ENCODE measurements at regions not wholly inside any gene's neighbourhood (a gene's known extent, or its start where the extent isn't known, plus 50 kb on each side); places are given as distances from the start of the nearest gene placed in this dataset.

DNA sequence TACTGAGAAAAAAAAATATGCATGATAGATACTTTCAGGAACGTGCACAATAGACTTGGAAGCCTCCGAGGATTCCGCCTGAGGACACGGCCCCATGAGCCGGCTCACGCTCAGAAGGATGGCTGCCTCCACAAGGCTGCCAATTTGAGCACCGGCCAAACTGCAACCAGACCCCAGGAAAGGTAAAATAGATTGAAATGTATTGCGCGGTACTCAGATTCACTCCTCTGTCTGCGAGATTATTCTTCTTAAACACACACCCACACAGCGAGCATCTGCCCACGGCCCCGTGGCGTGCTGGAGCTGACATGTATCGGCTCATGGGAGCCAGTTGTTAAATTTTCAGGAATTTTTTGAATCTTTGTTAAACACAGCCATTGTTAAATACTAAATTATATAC lies 653.2 kb upstream of the MKI67 start:
- no peak for DNase-seq

DNA sequence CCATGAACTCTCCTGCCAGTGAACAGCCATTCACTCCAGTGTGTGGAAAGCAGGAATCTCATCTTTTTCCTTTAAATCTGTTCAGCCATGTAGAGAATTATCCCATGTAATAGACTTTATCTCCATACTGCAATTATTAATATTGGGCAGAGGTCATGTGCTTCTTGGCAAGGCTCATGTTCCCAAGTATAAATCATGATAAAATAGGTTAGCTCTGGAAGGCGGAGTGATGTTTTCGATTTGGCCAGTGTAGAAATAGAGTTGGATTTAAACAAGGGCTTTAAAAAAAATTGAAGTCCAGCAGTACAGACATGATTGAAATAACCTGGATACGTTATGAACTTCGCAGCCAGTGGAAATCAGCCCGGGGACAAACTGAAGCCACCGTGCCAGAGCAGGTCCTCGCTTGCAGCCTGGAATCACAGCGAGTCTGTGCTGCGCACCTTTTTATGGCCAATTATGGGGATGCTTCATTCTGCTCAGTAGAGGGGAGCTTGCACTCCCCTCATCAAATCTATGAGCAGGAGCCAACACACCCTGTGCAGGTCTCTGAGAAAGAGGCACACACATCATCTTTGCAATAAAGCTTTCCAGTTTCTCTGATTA lies 654.0 kb upstream of the MKI67 start:
- DNase-seq, result no peak

DNA sequence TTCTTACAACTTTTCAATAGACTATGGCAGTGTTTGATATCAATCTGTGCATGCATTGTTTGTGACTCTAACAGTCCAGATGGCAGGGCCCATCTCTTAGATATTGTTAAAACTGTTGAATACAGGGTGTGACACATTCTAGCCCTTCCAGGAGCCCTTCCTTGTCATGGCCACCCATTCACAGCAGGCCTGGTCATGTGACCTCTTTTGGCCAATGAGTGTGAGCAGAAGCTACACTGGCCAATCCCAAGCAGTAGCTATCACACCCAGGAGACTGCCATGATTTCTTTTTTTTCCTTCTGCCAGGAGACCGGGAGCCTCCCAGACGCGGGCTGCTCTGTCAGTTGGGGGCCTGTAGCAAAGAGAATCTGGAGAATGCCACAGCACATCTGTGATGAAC lies 655.4 kb upstream of the MKI67 start:
- DNase-seq, result no peak

DNA sequence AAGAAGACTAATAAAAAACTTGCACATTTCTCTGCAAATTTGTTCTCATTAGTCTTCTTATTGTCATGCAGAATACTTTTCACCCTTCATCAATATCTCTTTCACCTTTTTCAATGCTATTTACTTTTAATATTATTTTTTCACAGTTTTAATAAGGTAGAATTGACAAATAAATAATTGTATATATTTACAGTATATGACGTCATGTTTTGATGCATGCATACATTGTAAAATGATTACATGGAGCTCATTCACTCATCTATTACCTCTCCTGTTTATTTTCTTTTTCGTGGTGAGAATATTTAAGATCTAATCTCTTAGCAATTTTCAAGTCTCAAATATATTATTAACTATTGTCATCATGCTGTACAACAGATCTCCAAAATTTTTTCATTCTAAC lies 658.2 kb upstream of the MKI67 start:
- no peak for DNase-seq

DNA sequence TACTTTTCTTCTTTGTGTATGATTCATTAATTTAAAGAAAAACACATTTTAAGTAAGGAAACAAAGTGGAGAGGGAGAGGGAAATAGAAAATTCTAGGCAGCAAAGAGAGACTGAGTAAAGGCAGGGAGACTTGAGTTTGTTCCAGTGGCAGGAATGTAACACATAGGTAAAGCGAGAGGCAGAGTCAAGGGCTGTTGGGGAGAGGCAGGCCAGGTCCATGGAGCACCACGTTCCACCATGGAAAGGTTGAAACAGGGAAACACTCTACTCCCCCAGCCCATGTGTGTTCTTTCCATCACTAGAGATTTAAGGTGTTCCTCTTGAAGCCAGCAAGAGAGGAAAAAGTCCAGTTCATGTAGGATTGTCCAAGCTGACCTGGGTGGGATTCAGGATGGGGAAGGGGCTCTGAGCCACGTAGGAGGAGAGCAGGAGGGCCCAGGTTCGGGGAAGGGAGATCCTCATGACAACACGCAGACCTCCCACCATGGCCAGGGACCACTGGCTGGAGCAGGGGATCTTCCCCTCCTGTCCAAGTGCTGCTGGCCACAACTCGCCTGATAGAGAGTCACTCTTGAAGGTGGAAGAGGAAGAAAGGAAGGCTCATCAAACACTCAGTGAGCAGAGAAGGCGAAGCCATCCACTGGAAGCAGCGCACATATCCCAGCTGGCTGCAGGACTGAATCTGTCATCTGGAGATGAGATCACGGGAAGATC lies 666.4 kb upstream of the MKI67 start:
- DNase-seq, result no peak

DNA sequence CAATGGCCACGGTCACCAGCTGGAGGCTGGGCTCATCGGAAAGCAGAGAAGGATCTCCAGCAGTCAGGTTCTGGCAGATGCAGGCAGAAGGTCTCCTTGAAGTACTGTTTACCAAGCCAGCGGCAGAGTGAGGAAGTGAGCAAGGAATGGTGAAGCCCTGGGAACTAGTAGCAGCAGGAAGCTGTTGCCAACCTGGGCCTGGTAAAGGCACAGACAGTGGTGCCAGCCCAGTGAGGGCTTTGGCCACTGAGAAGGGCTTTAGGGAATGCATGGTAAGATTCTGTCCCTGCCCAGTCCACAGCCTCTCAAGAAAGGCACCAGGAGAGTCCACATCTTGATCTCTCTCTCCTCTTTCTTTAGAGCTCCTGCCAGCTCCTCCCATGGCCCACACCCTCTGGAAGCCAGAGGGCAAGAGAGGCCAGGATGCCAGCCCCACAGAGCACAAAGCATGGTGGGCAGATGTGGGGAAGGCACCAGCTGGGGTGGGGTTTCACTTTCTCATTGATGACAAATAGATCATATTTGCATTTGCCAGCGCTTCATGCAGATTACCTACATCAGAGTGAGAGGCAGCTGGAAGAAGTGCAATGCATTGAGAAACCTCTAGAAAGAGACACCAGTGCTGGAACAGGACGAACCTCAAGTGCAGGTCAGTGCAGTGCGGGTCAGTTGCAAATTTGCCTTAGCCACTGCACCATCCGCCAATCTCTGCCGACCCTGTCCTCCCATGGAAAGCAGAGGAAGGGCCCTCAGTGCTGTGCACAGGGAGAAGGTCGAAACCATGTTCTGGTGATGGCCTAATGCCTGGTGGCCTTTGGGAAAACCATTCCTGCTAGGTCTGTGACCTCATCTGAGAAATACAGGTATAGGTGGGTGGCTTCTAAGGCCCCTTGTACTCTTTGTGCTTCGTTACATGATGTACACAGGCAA lies 667.8 kb upstream of the MKI67 start:
- no peak for DNase-seq

DNA sequence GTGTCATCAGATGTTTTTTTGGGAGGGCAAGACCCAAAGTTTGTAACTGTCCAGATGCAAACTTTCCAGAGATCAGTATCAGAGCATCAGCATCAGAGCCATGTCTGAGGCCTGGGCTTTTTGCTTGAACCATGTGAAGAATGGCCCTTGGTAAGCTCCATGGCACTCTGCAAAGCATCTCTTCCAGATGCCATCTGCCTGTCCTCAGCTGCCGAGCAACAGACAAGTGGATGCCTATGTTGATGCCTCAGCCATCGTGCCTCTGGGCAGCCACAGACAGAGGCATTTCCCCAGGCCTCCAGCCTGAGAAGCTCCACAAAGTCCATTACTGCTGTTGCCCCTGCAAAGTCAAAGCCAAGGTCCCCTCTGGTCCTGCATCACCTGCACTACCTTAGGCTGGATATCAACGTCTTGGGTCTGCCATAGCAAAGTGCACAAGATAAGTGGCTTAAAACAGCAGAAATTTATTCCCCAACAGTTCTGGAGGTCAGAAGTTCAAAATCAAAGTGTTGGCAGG lies 670.2 kb upstream of the MKI67 start:
- no peak for DNase-seq

DNA sequence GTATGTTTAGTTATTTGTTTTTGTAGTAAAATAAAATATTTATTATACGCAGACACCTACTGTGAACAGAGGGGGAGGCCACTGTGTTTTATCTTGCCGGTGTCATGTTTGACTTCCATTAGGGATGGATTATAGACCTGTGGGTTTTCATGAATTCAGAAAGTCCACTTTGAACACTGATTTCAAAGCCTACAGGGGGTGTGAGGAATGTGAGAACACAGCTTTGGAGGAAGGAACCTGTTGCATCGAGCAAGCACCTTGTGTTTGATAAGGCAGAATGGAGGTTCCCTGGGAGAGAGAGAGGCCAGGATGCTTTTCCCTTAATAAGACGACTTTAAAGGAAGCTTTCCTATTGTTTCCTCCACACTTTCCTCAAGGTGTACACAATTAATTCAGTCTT lies 665.0 kb upstream of the MGMT start:
- DNase-seq, result no peak

DNA sequence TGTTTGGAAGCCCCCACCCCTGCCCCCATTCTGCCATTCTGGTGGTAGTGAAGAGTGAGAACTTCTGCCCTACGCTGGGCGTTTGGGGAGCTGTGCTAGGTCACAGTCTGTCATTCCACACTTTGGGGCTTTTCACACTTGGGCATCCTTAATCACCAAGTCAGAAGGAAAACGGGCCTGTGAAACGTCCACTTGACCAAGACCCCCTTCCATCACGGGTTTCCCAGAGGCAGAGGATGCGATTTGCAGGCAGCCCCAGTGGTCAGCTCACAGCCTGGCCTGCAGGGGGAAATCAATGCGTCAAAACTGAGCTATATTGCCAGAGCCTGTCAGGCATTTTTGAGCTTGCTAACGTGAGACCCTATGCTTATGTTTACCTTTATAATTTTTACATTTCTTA lies 663.3 kb upstream of the MGMT start:
- no peak for DNase-seq

DNA sequence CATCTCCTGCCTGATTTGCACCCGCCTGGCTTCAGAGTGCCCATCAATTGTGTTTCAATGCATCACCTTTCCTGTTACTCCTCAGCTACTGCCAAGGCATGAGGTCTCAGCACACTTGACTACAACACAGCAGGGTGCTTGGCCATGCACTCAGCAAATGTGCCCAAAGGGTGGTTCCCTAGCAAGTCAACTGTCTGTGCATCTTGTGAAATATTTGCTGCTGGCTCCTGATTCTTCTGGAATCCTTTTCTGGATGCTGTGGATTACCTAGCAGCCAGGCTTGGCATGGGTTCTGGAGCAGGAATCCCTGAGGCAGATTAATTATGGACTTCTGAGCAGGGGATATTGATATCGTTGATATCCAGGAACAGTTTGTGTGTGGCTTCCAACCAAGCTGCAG lies 662.6 kb upstream of the MGMT start:
- no peak for DNase-seq

DNA sequence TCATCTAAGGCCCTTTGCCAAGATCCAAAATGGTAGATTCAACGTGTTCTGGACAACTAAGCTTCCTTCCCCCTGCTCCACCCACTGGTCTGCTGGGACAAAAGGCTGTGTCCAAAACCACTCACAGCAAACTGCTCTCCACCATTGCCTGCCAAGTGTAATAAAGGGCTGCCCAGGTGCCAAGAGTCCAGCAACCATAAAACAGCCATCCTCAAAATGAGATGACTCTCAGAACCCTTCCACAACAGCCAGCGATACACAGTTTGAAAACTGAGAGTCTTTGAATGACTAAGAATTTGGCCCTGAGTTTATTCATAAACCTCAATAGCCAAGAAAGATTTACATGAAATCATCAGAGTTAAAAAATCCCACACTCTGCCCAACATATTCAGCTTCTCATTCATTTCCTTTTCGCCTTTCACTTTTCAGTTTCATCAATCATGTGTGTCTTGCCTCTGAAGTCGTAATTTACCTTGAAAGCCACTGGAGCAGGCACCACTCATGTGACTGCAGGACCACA lies 658.1 kb upstream of the MGMT start:
- no peak for DNase-seq

DNA sequence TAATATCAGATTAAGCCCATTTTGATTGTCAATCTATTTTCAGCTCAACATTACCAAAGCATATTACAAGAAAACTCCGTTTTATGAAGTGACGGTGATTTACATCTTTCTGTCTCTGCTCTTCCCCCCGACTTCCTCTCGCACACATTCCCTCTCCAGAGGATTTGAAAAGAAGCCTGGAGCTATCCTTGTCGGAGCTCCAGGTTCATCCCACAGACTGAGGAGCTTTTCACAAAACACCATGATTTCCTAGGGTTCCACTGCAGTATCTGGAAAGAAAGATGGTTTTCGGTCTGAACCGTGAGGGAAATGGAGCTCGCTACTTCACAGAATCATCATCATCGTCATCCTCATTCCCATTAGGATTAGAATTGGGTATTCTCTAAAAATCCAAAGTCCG lies 655.5 kb upstream of the MGMT start:
- DNase-seq, result no peak

DNA sequence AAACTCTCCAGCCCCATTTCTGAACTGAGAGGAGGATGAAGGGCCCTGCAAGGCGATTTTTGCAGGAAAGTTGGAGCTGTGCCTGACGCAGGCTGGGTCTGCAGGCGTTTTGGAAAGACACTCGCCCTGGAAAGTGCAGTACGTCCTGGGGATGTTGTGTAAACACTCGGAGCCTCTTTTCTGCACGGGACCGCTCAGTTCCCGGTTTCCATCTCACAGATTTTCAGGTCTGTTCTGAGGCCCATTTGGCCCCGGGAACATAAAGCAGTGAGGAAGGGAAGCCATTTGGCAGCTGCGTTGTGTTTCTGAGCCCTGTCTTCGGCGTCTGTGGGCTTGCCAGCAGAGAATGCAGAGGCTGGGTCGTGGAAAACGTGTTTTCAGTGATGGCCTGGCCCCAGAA lies 655.0 kb upstream of the MGMT start:
- DNase-seq, result no peak

DNA sequence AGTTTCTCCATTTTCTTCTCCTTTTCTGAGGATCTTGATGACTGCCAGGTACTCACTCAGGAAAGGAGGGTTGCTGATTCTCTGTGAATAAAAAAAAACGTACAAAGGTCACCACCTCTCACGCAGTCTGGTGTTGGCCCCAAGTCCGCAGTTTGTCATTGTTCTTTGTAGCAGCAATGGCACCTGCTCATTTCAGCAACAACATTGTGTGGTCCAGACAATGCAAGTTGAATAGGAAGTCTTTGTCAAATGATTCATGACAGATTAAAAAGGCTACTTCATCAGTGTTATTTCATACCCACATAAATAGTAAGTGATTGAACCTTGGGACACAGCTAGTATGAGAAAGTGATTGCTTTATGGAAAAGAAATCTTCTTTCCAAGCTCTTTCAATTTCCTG lies 653.5 kb upstream of the MGMT start:
- no peak for DNase-seq

DNA sequence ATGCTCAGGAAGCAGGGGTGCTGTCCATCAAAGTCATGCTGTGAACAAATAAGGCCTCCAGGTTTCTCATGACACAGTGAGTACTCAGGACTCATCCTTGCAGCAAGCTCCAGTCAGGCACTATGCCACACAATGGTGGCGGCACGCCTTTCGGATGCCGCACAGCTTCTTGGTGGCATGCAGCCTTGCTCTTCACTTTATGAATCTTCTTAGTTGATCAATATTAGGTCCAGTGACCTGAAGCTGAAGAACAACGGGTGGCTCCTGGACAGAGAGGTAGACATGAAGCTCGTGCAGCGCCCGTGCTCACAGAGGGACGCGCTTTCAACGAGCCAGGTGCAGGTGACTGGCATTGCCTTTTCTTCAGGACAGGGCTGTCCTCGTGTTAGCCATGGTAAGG lies 653.0 kb upstream of the MGMT start:
- no peak for DNase-seq

DNA sequence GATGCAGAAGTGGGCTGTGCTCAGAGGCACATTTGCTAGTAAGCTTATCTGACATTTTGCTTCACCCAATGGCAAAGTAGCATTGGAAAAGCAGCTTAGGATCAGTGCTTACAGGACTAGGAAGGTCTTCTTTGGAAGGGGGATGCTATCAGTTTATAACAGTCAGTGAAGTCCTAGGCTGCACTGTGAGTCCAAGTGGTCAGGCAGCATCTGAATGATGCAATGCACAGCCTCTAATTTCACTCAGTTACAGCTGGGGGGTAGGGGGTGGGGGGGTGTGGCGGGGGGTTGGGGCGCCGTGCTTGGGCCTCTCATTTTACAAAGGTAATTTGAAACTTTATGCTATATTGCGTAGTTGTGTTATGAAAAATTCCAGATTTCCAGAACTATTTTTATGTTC lies 652.3 kb upstream of the MGMT start:
- DNase-seq, result no peak

DNA sequence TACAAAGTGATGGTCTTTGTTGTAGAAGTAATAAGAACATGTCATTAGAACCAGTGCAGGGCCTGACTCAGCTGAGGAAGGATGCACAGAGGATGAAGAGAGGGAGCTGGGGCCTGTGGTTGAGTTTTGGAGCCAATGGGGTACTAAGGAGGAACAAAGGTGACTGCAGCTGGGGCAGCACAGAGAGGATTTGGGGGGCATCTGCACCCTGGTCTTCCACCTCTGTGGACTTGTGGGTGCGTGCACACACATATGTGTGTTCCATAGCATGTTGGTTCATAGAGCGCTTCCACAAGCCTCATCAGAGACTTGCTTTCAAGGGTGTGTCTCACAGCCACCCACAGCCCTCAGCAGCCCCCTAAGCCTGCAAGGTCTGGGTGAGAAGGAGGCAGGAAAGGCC lies 650.3 kb upstream of the MGMT start:
- no peak for DNase-seq

DNA sequence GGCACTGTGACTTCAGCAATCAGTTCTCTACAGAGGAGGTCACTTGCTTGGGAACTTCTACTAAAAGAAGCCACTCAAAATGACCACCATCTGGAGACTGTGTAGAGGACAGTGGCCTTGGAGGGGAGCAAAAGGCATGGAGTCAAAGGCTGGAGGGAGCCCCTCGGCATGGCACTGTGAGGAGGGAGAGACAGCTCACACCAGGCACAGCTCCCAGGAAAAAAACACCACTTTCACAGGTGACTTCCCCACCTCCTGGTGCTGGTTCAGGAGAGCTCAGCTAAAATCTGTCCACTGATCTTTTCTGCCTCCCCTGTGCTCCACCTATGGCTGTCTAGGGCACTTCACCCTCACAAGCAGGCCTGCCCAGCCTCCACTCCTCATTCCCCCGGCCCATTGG lies 649.4 kb upstream of the MGMT start:
- no peak for DNase-seq

DNA sequence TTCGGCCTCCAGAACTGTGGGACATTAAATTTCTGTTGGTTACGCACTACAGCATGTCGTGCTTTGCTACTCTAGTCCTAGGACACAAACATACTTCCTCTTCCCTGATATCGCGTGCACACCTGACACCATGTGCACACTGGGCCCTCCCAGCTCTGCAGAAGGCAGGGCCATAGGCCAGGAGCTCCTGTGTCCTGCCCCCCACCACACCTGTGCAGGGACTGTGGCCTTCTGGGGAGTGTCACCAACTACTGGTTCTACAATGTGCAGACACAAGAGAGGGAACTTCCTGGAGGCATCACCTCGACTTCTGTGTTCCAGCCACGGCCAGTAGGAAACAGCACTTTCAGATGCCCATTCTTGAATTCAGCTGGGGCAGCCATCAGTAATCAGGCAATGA lies 646.4 kb upstream of the MGMT start:
- no peak for DNase-seq

DNA sequence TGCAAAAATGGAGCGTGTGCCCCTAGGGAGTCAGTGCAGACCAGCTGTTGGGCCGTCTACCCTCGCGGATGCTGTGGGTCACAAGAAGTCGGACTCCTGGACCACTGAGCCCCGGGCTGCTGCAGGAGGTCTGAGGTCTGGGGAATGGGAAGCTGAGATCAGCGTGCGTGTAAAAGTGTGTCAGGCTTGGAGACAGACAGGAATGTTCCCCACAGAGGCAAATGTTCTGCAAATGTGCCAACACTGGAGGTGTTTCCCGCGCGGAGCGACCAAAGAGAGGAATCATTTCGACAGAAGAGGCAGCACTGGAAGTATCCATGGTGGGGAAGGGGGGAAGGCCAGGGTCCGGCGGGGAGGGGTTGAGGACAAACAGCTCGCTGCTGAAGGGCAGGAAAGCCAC lies 643.8 kb upstream of the MGMT start:
- DNase-seq, result no peak

DNA sequence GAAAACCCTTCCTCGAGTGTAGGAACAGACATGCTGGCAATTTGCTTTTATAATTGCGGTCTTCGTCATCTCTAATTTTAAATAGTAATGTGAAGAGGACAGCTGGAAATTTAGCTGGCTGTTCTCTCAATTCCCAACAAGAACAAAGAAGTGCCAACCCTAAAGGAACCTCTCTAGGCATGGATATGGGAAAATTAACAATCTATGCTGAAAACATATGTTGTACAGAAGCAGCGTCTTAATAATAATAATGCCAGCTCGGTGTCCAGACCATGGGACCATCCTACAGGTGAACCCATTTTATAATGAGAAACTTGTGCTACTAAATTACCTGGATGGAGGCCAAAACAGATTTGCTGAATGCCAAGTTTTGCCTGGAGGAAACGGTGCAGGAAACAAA lies 641.4 kb upstream of the MGMT start:
- DNase-seq, result no peak

DNA sequence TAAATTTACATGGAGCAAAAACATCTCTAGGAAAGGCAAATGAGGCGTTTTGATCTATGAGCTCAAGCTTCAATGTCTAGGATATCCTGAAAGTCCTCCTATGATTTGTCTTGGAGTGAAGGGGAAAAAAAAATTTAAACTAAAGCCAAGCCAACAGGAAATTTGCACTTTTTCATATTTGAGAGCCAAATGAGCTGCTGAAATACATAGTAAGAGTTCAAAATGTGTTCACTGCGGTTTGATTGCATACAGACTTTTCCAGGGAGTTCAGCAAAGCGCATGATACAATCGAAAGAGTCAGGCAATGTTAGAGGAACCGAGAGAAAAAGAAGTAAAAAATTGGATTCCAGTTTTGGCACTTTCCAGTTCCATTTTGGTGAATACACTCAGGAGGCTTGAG lies 633.4 kb upstream of the MGMT start:
- DNase-seq, result no peak

DNA sequence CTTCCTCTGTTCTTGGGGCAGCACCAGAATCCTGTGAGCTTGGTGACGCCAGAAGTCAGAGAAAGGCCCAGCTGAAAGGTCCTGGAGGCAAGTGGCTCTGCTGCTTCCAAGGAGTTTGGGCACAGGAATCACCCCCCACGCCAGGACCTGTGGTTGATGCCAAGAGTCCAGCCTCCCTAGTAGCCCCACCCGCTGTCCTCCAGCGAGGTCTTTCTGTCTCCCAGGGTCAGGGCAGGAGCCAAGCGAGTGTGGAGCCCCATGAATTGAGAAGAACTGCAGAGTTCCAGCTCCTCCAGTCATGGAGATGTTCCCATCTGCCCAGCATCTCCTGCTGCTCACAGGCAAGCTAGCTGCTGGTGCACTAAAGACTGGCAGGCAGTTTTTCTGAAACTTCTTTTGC lies 631.7 kb upstream of the MGMT start:
- DNase-seq, result no peak

DNA sequence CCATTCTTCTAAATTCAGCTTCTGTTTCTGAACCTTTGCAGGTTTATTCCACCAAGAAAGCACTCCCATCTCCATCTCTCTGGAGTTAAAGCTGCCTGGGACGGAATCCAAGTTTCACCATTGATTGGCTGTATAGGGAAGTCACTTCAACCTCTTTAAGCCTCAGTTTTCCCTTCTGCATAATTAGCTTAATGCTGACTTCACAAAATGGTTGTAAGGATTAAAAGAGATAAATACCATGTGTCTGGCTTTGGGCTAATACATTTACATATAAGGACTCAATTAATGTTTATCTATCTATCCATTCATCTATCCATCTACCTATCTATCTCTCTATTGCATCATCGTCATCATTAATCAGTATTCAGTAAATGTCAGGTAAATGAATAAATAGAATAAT lies 629.6 kb upstream of the MGMT start:
- no peak for DNase-seq
